ENCODE measurements at regions not wholly inside any gene's neighbourhood (a gene's known extent, or its start where the extent isn't known, plus 50 kb on each side); places are given as distances from the start of the nearest gene placed in this dataset.

DNA sequence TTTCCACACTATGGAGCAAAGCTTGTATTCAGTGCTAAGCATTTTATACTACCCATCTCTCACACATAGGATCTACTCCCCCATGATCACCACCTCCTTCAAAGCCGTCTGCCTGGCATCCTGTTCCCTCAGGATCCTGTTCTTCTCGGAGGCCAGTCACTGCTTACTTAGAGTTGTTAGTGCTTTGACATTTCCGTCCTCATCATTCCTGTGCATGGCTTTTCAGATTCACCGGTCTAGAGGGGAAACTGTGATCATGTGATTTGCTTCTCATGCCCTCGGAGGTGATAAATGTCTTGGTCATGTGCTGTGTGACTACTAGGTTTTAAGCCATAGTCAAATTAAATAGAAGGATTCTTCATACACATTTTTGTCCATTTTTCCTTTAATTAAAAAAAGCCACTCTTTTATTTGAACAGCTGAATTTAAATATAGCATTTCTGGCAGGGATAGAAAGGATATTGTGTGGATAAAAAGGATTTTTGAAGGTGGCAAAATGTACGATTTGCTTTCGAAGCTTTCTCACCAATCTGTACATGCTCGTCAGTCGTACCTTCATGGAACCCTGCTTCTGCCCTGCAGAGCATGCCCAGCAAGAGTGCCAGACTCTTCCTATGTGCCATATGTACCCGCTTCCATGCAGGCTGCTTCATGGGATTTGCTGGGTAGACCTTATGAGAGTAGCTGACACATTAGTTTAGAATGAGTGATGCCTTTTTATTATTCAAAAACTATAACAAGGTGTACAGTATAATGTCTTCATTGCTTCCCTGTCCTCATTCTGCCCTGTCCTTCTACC is 53.3 kb downstream of the BMAL2 start:
- H3K27ac ChIP-seq (ENCODE audit: low read depth in 1 of 2, low read length in 2 of 2): no peak overlapping the region

DNA sequence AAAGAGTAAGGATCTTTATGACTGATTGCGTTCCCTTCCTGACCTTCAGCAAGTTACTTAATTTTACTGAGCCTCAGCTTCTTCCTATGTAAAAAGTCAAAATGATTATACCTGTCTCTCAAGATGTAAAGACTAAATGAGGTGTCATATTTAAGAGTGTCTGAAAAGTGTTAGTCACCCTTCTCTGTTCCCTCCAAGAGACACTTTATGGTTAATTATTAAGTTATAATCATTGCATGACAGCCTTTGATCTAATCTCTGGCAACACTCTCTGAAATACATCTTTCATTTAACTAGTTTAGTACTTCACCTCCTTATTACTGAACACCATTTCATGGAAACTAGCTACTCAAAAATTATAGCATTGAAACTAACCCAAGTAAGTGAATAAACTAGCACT is 54.8 kb downstream of the BMAL2 start:
- H3K9me3 ChIP-seq (ENCODE audit: control insufficient read depth in 4 of 4, low read length in 3 of 4): no peaks in the 10 kb centered on the region
- WGBS: 93% methylated on average over 1 of the region's 1 CpG
- TF ChIP-seq RXRA (IDR thresholded peaks at IDR 0.05): no peak
- TF ChIP-seq, protein P1, sequence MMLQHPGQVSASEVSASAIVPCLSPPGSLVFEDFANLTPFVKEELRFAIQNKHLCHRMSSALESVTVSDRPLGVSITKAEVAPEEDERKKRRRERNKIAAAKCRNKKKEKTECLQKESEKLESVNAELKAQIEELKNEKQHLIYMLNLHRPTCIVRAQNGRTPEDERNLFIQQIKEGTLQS (IDR thresholded peaks at IDR 0.05): no peak
- TF ChIP-seq FOXA2 (IDR thresholded peaks at IDR 0.05): no peak
- no peak for TF ChIP-seq YY1 (IDR thresholded peaks at IDR 0.05)
- TF ChIP-seq HNF4G (IDR thresholded peaks at IDR 0.05): no peak
- TF ChIP-seq HNF4A (conservative IDR thresholded peaks at IDR 0.05): no peak
- no peak for TF ChIP-seq EGR1 (IDR thresholded peaks at IDR 0.05; ENCODE audit: low read depth in 2 of 2)
- no peak for TF ChIP-seq FOXA1 (IDR thresholded peaks at IDR 0.05)
- no peak for TF ChIP-seq SP1 (IDR thresholded peaks at IDR 0.05)

More for the DNA sequence above, 53.3 kb downstream of the BMAL2 start:
- TF ChIP-seq JUND (IDR thresholded peaks at IDR 0.05) (no peak), YY1 (IDR thresholded peaks at IDR 0.05) (no peak), FOXA1 (IDR thresholded peaks at IDR 0.05) (no peak), RAD21 (IDR thresholded peaks at IDR 0.05) (no peak), GABPA (IDR thresholded peaks at IDR 0.05 in 1 of 2, conservative IDR thresholded peaks at IDR 0.05 in 1 of 2) (no peak), EGR1 (IDR thresholded peaks at IDR 0.05; ENCODE audit: low read depth in 2 of 2) (no peak)
- TF ChIP-seq, protein P2, sequence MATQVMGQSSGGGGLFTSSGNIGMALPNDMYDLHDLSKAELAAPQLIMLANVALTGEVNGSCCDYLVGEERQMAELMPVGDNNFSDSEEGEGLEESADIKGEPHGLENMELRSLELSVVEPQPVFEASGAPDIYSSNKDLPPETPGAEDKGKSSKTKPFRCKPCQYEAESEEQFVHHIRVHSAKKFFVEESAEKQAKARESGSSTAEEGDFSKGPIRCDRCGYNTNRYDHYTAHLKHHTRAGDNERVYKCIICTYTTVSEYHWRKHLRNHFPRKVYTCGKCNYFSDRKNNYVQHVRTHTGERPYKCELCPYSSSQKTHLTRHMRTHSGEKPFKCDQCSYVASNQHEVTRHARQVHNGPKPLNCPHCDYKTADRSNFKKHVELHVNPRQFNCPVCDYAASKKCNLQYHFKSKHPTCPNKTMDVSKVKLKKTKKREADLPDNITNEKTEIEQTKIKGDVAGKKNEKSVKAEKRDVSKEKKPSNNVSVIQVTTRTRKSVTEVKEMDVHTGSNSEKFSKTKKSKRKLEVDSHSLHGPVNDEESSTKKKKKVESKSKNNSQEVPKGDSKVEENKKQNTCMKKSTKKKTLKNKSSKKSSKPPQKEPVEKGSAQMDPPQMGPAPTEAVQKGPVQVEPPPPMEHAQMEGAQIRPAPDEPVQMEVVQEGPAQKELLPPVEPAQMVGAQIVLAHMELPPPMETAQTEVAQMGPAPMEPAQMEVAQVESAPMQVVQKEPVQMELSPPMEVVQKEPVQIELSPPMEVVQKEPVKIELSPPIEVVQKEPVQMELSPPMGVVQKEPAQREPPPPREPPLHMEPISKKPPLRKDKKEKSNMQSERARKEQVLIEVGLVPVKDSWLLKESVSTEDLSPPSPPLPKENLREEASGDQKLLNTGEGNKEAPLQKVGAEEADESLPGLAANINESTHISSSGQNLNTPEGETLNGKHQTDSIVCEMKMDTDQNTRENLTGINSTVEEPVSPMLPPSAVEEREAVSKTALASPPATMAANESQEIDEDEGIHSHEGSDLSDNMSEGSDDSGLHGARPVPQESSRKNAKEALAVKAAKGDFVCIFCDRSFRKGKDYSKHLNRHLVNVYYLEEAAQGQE (IDR thresholded peaks at IDR 0.05): no peak
- TF ChIP-seq, protein P3, sequence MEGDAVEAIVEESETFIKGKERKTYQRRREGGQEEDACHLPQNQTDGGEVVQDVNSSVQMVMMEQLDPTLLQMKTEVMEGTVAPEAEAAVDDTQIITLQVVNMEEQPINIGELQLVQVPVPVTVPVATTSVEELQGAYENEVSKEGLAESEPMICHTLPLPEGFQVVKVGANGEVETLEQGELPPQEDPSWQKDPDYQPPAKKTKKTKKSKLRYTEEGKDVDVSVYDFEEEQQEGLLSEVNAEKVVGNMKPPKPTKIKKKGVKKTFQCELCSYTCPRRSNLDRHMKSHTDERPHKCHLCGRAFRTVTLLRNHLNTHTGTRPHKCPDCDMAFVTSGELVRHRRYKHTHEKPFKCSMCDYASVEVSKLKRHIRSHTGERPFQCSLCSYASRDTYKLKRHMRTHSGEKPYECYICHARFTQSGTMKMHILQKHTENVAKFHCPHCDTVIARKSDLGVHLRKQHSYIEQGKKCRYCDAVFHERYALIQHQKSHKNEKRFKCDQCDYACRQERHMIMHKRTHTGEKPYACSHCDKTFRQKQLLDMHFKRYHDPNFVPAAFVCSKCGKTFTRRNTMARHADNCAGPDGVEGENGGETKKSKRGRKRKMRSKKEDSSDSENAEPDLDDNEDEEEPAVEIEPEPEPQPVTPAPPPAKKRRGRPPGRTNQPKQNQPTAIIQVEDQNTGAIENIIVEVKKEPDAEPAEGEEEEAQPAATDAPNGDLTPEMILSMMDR (IDR thresholded peaks at IDR 0.05; ENCODE audit: low read depth, low read length, missing input control): no peak
- Histone ChIP-seq H3K4me1 (ENCODE audit: control insufficient read depth in 4 of 4, insufficient read depth in 4 of 4, low read length in 3 of 4) (no peaks in the 10 kb centered on the region), H3K4me3 (ENCODE audit: low read depth in 1 of 3, low read length in 3 of 3) (no peak overlapping the region), H3K9ac (ENCODE audit: low read depth in 1 of 2, low read length in 2 of 2) (no peak overlapping the region), H3K9me3 (ENCODE audit: control insufficient read depth in 4 of 4, low read length in 3 of 4) (no peaks in the 10 kb centered on the region), H3K36me3 (ENCODE audit: control insufficient read depth in 4 of 4, insufficient read depth in 3 of 4, low read depth in 1 of 4, low read length in 3 of 4) (peaks cover 0 to 4% (median under 1%) of the 10 kb centered on the region in 4 donors), H3K27me3 (ENCODE audit: control insufficient read depth in 4 of 4, insufficient read depth in 4 of 4, low read length in 3 of 4) (no peaks in the 10 kb centered on the region)
- WGBS: 86% methylated on average over 10 of the region's 10 CpGs
- DNase-seq (ENCODE audit: low spot score): no peak

More for the DNA sequence above, 54.8 kb downstream of the BMAL2 start:
- Histone ChIP-seq H3K36me3 (ENCODE audit: control insufficient read depth in 4 of 4, insufficient read depth in 3 of 4, low read depth in 1 of 4, low read length in 3 of 4) (peaks cover 0 to 4% (median under 1%) of the 10 kb centered on the region in 4 donors), H3K9ac (ENCODE audit: low read depth in 1 of 2, low read length in 2 of 2) (no peak overlapping the region), H3K4me1 (ENCODE audit: control insufficient read depth in 4 of 4, insufficient read depth in 4 of 4, low read length in 3 of 4) (no peaks in the 10 kb centered on the region), H3K27me3 (ENCODE audit: control insufficient read depth in 4 of 4, insufficient read depth in 4 of 4, low read length in 3 of 4) (no peaks in the 10 kb centered on the region), H3K27ac (ENCODE audit: low read depth in 1 of 2, low read length in 2 of 2) (no peak overlapping the region), H3K4me3 (ENCODE audit: low read depth in 1 of 3, low read length in 3 of 3) (no peak overlapping the region)
- DNase-seq (ENCODE audit: low spot score): no peak

All from liver (tissue), 8 donors.